Cardiac muscle cell (in vitro differentiated cells and primary cell): ENCODE measurements at regions not wholly inside any gene's neighbourhood (a gene's known extent, or its start where the extent isn't known, plus 50 kb on each side); places are given as distances from the start of the nearest gene placed in this dataset.
A peak's percentile ranks its signal among the peaks of the same experiment; 100 is the strongest.

Experiments used
- DNase-seq, 2 donors: peaks; one replicate each; pipeline versions ENCODE4 v3.0.0 to v3.0.0-alpha.2; 2010 to 2017; ENCODE audit warnings: low read depth in 1 of 2, low spot score in 1 of 2
- H3K27ac ChIP-seq: fragments of 200-600 bp; sonication (generic); 2 replicates; pipeline ENCODE4 v1.5.1; 2016
- H3K27me3 ChIP-seq: fragments of 200-600 bp; sonication (generic); 2 replicates; pipeline ENCODE4 v1.6.0; 2016; ENCODE audit warnings: control low read depth
- H3K36me3 ChIP-seq: fragments of 200-600 bp; sonication (generic); 2 replicates; pipeline ENCODE4 v1.5.1; 2016; ENCODE audit warnings: control low read depth
- H3K4me1 ChIP-seq: fragments of 200-600 bp; sonication (generic); 2 replicates; pipeline ENCODE4 v1.8.1; 2017; ENCODE audit warnings: low read depth, mild to moderate bottlenecking, mixed run types
- H3K4me3 ChIP-seq: fragments of 200-600 bp; sonication (generic); 2 replicates; pipeline ENCODE4 v1.5.1; 2016; ENCODE audit warnings: mild to moderate bottlenecking
- H3K9me3 ChIP-seq: fragments of 200-600 bp; sonication (generic); 2 replicates; pipeline ENCODE4 v1.5.1; 2017; ENCODE audit warnings: low read depth, mild to moderate bottlenecking, control low read depth
- TF ChIP-seq, protein P1 (sequence below): IDR thresholded peaks from 2 replicates; pipeline ENCODE4 v1.5.1; 2012; ENCODE audit warnings: low read depth, mild to moderate bottlenecking, low read length

DNA sequence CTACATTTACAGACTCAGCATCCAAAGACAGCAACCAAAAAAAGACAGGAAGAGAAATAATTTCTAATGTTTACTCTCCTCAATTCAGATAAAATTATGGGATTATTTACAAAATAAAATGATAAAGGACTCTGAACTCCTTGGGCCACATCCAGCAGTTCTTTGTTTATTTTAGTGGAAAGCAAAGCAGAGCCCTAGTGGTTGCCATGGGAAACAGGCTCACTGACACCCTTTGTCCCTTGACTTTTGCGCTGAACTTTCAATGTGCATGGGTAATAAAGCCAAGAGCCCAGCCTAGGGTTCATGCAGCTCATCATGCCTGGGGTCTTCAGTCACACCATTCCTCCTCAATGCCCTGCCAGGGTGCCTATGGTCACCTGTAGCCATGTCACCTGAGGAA lies 442.6 kb upstream of the IGFBP3 start:
- DNase-seq, result no peak
- Histone ChIP-seq H3K27ac (no peak overlapping the region), H3K4me3 (no peak overlapping the region), H3K4me1 (no peaks in the 10 kb centered on the region), H3K36me3 (no peaks in the 10 kb centered on the region), H3K27me3 (no peaks in the 10 kb centered on the region), H3K9me3 (no peaks in the 10 kb centered on the region)
- TF ChIP-seq, protein P1, sequence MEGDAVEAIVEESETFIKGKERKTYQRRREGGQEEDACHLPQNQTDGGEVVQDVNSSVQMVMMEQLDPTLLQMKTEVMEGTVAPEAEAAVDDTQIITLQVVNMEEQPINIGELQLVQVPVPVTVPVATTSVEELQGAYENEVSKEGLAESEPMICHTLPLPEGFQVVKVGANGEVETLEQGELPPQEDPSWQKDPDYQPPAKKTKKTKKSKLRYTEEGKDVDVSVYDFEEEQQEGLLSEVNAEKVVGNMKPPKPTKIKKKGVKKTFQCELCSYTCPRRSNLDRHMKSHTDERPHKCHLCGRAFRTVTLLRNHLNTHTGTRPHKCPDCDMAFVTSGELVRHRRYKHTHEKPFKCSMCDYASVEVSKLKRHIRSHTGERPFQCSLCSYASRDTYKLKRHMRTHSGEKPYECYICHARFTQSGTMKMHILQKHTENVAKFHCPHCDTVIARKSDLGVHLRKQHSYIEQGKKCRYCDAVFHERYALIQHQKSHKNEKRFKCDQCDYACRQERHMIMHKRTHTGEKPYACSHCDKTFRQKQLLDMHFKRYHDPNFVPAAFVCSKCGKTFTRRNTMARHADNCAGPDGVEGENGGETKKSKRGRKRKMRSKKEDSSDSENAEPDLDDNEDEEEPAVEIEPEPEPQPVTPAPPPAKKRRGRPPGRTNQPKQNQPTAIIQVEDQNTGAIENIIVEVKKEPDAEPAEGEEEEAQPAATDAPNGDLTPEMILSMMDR, result no peak

DNA sequence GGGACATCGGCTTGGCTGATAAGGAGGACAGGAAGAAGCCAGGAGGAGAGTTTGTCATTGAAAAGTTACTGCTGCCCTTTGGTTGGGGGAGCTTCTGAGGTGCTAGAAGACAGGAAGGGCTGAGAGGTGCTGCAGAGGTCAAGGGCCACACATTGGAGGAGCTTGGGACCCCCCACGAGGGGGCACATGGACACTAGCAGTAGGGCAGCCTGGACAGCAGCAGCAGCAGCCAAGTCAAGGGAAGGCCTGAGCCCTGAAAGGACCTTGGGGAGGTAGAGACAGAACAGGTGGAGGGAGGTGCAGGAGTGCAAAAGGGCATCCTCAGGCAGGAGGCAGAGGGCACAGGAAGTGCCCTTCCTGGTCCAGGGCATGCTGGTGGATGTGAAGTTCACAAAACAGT lies 439.7 kb upstream of the IGFBP3 start:
- Histone ChIP-seq H3K4me3 (no peak overlapping the region), H3K27ac (no peak overlapping the region), H3K36me3 (no peaks in the 10 kb centered on the region), H3K4me1 (peaks cover 5% of the 10 kb centered on the region), H3K9me3 (no peaks in the 10 kb centered on the region), H3K27me3 (no peaks in the 10 kb centered on the region)
- TF ChIP-seq, protein P1, result no peak
- DNase-seq, result peak in 1 of 2 donors; percentile 30

DNA sequence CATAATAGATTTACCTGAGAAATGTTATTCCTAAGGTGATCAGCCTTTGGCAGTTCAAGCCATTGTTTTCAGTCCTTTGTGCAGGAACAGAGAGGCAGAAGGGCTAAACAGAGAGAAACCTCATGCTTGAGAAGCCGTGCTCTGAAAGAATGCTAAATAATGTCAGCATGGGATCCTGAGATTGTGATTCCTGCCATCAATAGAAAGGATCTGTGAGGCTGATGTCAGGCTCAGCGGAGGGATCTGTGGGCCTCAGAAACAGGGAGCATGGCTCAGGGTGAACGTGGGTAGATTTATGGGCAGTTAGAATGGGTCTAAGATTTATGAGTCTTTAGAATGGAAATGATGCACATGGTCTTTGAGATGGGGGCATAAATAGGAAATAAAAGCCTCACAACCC lies 439.2 kb upstream of the IGFBP3 start:
- peaks cover 5% of the 10 kb centered on the region for H3K4me1 ChIP-seq
- no peak for DNase-seq

GRCh38 chr7:46357851-46358250 lies 436.8 kb upstream of the IGFBP3 start:
- Histone ChIP-seq H3K9me3 (no peaks in the 10 kb centered on the region), H3K36me3 (no peaks in the 10 kb centered on the region), H3K4me1 (peaks cover 5% of the 10 kb centered on the region), H3K4me3 (no peak overlapping the region), H3K27ac (no peak overlapping the region), H3K27me3 (no peaks in the 10 kb centered on the region)
- no peak for DNase-seq
- TF ChIP-seq, protein P1, result no peak

More for the DNA sequence above, 439.2 kb upstream of the IGFBP3 start:
- no peak overlapping the region for H3K27ac ChIP-seq
- H3K4me3 ChIP-seq, result no peak overlapping the region
- no peaks in the 10 kb centered on the region for H3K27me3 ChIP-seq
- no peaks in the 10 kb centered on the region for H3K36me3 ChIP-seq
- H3K9me3 ChIP-seq, result no peaks in the 10 kb centered on the region
- TF ChIP-seq, protein P1, result no peak

DNA sequence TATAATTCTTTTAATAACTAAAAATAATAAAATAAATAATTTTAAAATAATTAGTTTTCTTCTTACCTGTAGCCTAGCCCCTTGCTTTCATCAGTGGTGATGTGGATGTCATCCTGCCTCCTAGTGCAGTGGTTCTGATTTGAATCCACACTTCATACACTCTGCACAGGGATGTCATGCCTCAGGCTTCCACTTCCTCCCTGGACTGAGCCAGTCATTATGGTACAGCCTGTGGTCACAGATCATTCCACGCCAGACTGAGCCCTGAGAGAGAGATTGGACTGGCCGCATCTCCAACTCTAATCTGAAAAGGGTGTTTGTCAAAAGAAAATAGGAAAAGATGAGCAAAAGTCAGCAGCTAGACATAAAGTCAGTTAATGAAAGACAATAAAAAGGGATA lies 436.2 kb upstream of the IGFBP3 start:
- Histone ChIP-seq H3K27me3 (no peaks in the 10 kb centered on the region), H3K36me3 (no peaks in the 10 kb centered on the region), H3K4me1 (peaks cover 5% of the 10 kb centered on the region), H3K4me3 (no peak overlapping the region), H3K9me3 (no peaks in the 10 kb centered on the region), H3K27ac (no peak overlapping the region)
- DNase-seq, result no peak
- TF ChIP-seq, protein P1, result no peak

GRCh38 chr7:46356371-46356770 lies 435.3 kb upstream of the IGFBP3 start:
- Histone ChIP-seq H3K4me1 (peaks cover 5% of the 10 kb centered on the region), H3K27me3 (no peaks in the 10 kb centered on the region), H3K27ac (no peak overlapping the region), H3K4me3 (no peak overlapping the region), H3K9me3 (no peaks in the 10 kb centered on the region), H3K36me3 (no peaks in the 10 kb centered on the region)
- DNase-seq, result peak in 1 of 2 donors; percentile 16
- TF ChIP-seq, protein P1, result no peak
